Progenitor cell of endocrine pancreas (in vitro differentiated cells): ENCODE measurements at regions not wholly inside any gene's neighbourhood (a gene's known extent, or its start where the extent isn't known, plus 50 kb on each side); places are given as distances from the start of the nearest gene placed in this dataset.

Experiments
- DNase-seq: peaks from one replicate; pipeline ENCODE4 v3.0.0; 2021; ENCODE audit warnings: low spot score; ENCODE audit not compliant: unreplicated experiment
- H3K27ac Mint-ChIP-seq: 2 replicates; pipeline ENCODE4 v1.8.0; 2021; ENCODE audit warnings: mild to moderate bottlenecking, moderate library complexity, mixed read lengths
- H3K27me3 Mint-ChIP-seq: 2 replicates; pipeline ENCODE4 v1.8.0; 2021; ENCODE audit warnings: mixed read lengths
- H3K36me3 Mint-ChIP-seq: 2 replicates; pipeline ENCODE4 v1.8.0; 2022; ENCODE audit warnings: mixed read lengths; ENCODE audit not compliant: insufficient read depth
- H3K4me1 Mint-ChIP-seq: 2 replicates; pipeline ENCODE4 v1.8.0; 2021; ENCODE audit warnings: low read depth, mixed read lengths
- H3K4me3 Mint-ChIP-seq: 2 replicates; pipeline ENCODE4 v1.8.0; 2021; ENCODE audit warnings: low read depth, mild to moderate bottlenecking, moderate library complexity, mixed read lengths
- H3K9me3 Mint-ChIP-seq: 2 replicates; pipeline ENCODE4 v1.8.0; 2021; ENCODE audit warnings: low read depth, mixed read lengths
- CTCF ChIP-seq: fragments of 200-600 bp; sonication (generic); IDR thresholded peaks from one replicate; pipeline ENCODE4 v1.5.0; 2021; ENCODE audit warnings: antibody characterized with exemption, mild to moderate bottlenecking; ENCODE audit not compliant: unreplicated experiment

- TF ChIP-seq CTCF: no peak
- DNase-seq: no peak
- Mint-ChIP-seq H3K27me3 (peaks cover 4% of the 10 kb centered on the region), H3K36me3 (no peaks in the 10 kb centered on the region), H3K4me3 (no peak overlapping the region), H3K27ac (no peak overlapping the region), H3K4me1 (no peaks in the 10 kb centered on the region), H3K9me3 (peaks cover 7% of the 10 kb centered on the region)
Measured at GRCh38 chr1:218079347-218079746, 205.7 kb upstream of the RRP15 start.

GRCh38 chr1:218079820-218080219 lies 205.3 kb upstream of the RRP15 start:
- no peaks in the 10 kb centered on the region for H3K4me1 Mint-ChIP-seq
- peaks cover 7% of the 10 kb centered on the region for H3K9me3 Mint-ChIP-seq
- no peak for DNase-seq
- no peaks in the 10 kb centered on the region for H3K36me3 Mint-ChIP-seq
- H3K4me3 Mint-ChIP-seq: no peak overlapping the region
- H3K27ac Mint-ChIP-seq: no peak overlapping the region
- H3K27me3 Mint-ChIP-seq: peaks cover 4% of the 10 kb centered on the region
- TF ChIP-seq CTCF: no peak

GRCh38 chr1:218080863-218081262 lies 204.2 kb upstream of the RRP15 start:
- no peak overlapping the region for H3K4me3 Mint-ChIP-seq
- H3K27me3 Mint-ChIP-seq: peaks cover 4% of the 10 kb centered on the region

GRCh38 chr1:218081358-218081757 lies 203.7 kb upstream of the RRP15 start:
- peaks cover 4% of the 10 kb centered on the region for H3K27me3 Mint-ChIP-seq
- H3K4me3 Mint-ChIP-seq: no peak overlapping the region
- no peak for DNase-seq
- no peaks in the 10 kb centered on the region for H3K36me3 Mint-ChIP-seq
- peaks cover 3% of the 10 kb centered on the region for H3K9me3 Mint-ChIP-seq
- TF ChIP-seq CTCF: no peak
- no peaks in the 10 kb centered on the region for H3K4me1 Mint-ChIP-seq
- H3K27ac Mint-ChIP-seq: no peak overlapping the region

More at GRCh38 chr1:218080863-218081262, 204.2 kb upstream of the RRP15 start:
- no peak for TF ChIP-seq CTCF
- Mint-ChIP-seq H3K27ac (no peak overlapping the region), H3K9me3 (peaks cover 4% of the 10 kb centered on the region), H3K4me1 (no peaks in the 10 kb centered on the region), H3K36me3 (no peaks in the 10 kb centered on the region)
- no peak for DNase-seq

GRCh38 chr1:218090459-218090858 lies 194.6 kb upstream of the RRP15 start:
- no peak for TF ChIP-seq CTCF
- Mint-ChIP-seq H3K9me3 (no peaks in the 10 kb centered on the region), H3K27me3 (no peaks in the 10 kb centered on the region), H3K4me3 (no peak overlapping the region), H3K4me1 (no peaks in the 10 kb centered on the region), H3K36me3 (no peaks in the 10 kb centered on the region), H3K27ac (no peak overlapping the region)
- DNase-seq: no peak
